ENCODE measurements at regions not wholly inside any gene's neighbourhood (a gene's known extent, or its start where the extent isn't known, plus 50 kb on each side); places are given as distances from the start of the nearest gene placed in this dataset.

- TF ChIP-seq, protein P1, sequence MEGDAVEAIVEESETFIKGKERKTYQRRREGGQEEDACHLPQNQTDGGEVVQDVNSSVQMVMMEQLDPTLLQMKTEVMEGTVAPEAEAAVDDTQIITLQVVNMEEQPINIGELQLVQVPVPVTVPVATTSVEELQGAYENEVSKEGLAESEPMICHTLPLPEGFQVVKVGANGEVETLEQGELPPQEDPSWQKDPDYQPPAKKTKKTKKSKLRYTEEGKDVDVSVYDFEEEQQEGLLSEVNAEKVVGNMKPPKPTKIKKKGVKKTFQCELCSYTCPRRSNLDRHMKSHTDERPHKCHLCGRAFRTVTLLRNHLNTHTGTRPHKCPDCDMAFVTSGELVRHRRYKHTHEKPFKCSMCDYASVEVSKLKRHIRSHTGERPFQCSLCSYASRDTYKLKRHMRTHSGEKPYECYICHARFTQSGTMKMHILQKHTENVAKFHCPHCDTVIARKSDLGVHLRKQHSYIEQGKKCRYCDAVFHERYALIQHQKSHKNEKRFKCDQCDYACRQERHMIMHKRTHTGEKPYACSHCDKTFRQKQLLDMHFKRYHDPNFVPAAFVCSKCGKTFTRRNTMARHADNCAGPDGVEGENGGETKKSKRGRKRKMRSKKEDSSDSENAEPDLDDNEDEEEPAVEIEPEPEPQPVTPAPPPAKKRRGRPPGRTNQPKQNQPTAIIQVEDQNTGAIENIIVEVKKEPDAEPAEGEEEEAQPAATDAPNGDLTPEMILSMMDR (IDR thresholded peaks at IDR 0.05) = no peak
- TF ChIP-seq POLR2A (IDR thresholded peaks at IDR 0.05) = no peak
Observed at GRCh38 chr2:150387586-150388288, 99.7 kb downstream of the RND3 start.

All from esophagus squamous epithelium (tissue), 4 donors.